Left ventricle myocardium superior (tissue), 1 donor: ENCODE measurements at regions not wholly inside any gene's neighbourhood (a gene's known extent, or its start where the extent isn't known, plus 50 kb on each side); places are given as distances from the start of the nearest gene placed in this dataset.
A peak's percentile ranks its signal among the peaks of the same experiment; 100 is the strongest.
"Not testable (repeated sequence)": the region's sequence is repeated elsewhere in the genome, so short reads cannot be mapped to it uniquely, and the experiment has no call there.

Source experiments
- ATAC-seq: fragments of 200-7000 bp; cut with Tn5 transposase; one replicate; pipeline ENCODE4 v1.9.1; 2020; ENCODE audit warnings: mild to moderate bottlenecking, moderate library complexity
- DNase-seq: peaks from one replicate; pipeline ENCODE4 v3.0.0-alpha.2; 2020
- intact Hi-C: fragments of 100-400 bp; cut with micrococcal nuclease; formaldehyde crosslinking; loops from one replicate; pipeline ENCODE4 v1.11.0; 2022
- donor health status: DM: no; HTN: yes; CAD: no; lungs with severe emphysema.

GRCh38 chr2:95721726-95722125 lies 129.9 kb downstream of the TRIM43 start:
- intact Hi-C loops, result no loop called here
- no peak for ATAC-seq
- no peak for DNase-seq

- DNase-seq (no peak), ATAC-seq (no peak)
- intact Hi-C loops, result no loop called here
These were observed 130.4 kb downstream of the TRIM43 start for GRCh38 chr2:95722131-95722697.

GRCh38 chr2:95723627-95724210 lies 131.9 kb downstream of the TRIM43 start:
- DNase-seq, ATAC-seq, intact Hi-C loops: not testable (repeated sequence)

GRCh38 chr2:95725191-95725590 lies 133.4 kb downstream of the TRIM43 start:
- intact Hi-C loops, result not testable (repeated sequence)

GRCh38 chr2:95725677-95726076 lies 133.9 kb downstream of the TRIM43 start:
- DNase-seq, intact Hi-C loops, ATAC-seq: not testable (repeated sequence)

More at GRCh38 chr2:95725191-95725590, 133.4 kb downstream of the TRIM43 start:
- not testable (repeated sequence) for ATAC-seq, DNase-seq

GRCh38 chr2:95727420-95727819 lies 135.6 kb downstream of the TRIM43 start:
- intact Hi-C loops, DNase-seq, ATAC-seq: not testable (repeated sequence)

- DNase-seq (peak; percentile 37), ATAC-seq (peak; percentile 97)
- intact Hi-C loops, result no loop called here
These were observed 137.2 kb downstream of the TRIM43 start for GRCh38 chr2:95728878-95729596.

GRCh38 chr2:95729597-95729955 lies 137.8 kb downstream of the TRIM43 start:
- intact Hi-C loops, result no loop called here
- ATAC-seq (no peak), DNase-seq (no peak)

- intact Hi-C loops, result no loop called here
- DNase-seq, result no peak
- no peak for ATAC-seq
These were observed 139.0 kb downstream of the TRIM43 start for GRCh38 chr2:95730813-95731212.

- no peak for ATAC-seq
- DNase-seq, result no peak
- intact Hi-C loops, result no loop called here
These were observed 143.4 kb downstream of the TRIM43 start for GRCh38 chr2:95734976-95735890.

GRCh38 chr2:95738301-95738700 lies 146.5 kb downstream of the TRIM43 start:
- ATAC-seq (no peak), DNase-seq (no peak)
- intact Hi-C loops, result no loop called here

- ATAC-seq, intact Hi-C loops, DNase-seq: not testable (repeated sequence)
These were observed 160.3 kb downstream of the TRIM43 start for GRCh38 chr2:95752126-95752525.

GRCh38 chr2:95753812-95754211 lies 162.0 kb downstream of the TRIM43 start:
- DNase-seq, intact Hi-C loops, ATAC-seq: not testable (repeated sequence)

GRCh38 chr2:95754213-95754612 lies 162.4 kb downstream of the TRIM43 start:
- intact Hi-C loops, DNase-seq, ATAC-seq: not testable (repeated sequence)

- intact Hi-C loops, ATAC-seq, DNase-seq: not testable (repeated sequence)
These were observed 163.2 kb downstream of the TRIM43 start for GRCh38 chr2:95754819-95755563.

GRCh38 chr2:95755956-95756669 lies 164.3 kb downstream of the TRIM43 start:
- intact Hi-C loops, ATAC-seq, DNase-seq: not testable (repeated sequence)

- intact Hi-C loops, result no loop called here
- no peak for DNase-seq
- ATAC-seq, result no peak
These were observed 166.2 kb downstream of the TRIM43 start for GRCh38 chr2:95757988-95758387.
